WTC11 (cell line): ENCODE measurements at regions not wholly inside any gene's neighbourhood (a gene's known extent, or its start where the extent isn't known, plus 50 kb on each side); places are given as distances from the start of the nearest gene placed in this dataset.

Experiments used
- CTCF ChIP-seq: fragments of 200-600 bp; IDR thresholded peaks from 2 replicates; pipeline ENCODE4 v1.8.0; 2022; ENCODE audit warnings: antibody characterized with exemption
- TCF7 ChIP-seq: sonication (generic); formaldehyde crosslinking; IDR thresholded peaks from 2 replicates; pipeline ENCODE4 v1.8.0; 2022; ENCODE audit warnings: mild to moderate bottlenecking, low read depth, missing genetic modification reagents, moderate library complexity

- TF ChIP-seq CTCF (0 out of 2 replicates have a peak, but pooled peaks have one; percentile 16), TCF7 (CRISPR knock-in tag) (no peak)
Observed at GRCh38 chr20:24208652-24209051, 220.1 kb upstream of the GGTLC1 start.
